DOHH2 (cell line): ENCODE measurements at regions not wholly inside any gene's neighbourhood (a gene's known extent, or its start where the extent isn't known, plus 50 kb on each side); places are given as distances from the start of the nearest gene placed in this dataset.

Experiments used
- H3F3A ChIP-seq: fragments of 200-600 bp; sonication (generic), shearing (Covaris generic); 2 replicates; pipeline ENCODE4 v1.6.0; 2016; ENCODE audit warnings: antibody characterized with exemption, mild to moderate bottlenecking; ENCODE audit not compliant: control insufficient read depth, insufficient read depth
- H3K27ac ChIP-seq: fragments of 200-600 bp; sonication (generic); 2 replicates; pipeline ENCODE4 v1.5.1; 2014; ENCODE audit warnings: low read depth, mild to moderate bottlenecking, low read length, moderate library complexity
- H3K27me3 ChIP-seq: fragments of 200-600 bp; sonication (generic); 2 replicates; pipeline ENCODE4 v1.6.1; 2014; ENCODE audit warnings: mild to moderate bottlenecking, low read length, mixed read lengths; ENCODE audit not compliant: control insufficient read depth
- H3K36me3 ChIP-seq: fragments of 200-600 bp; sonication (generic); 2 replicates; pipeline ENCODE4 v1.6.1; 2014; ENCODE audit warnings: mild to moderate bottlenecking, low read length, moderate library complexity, mixed read lengths; ENCODE audit not compliant: control insufficient read depth
- H3K4me1 ChIP-seq: fragments of 200-600 bp; sonication (generic); 2 replicates; pipeline ENCODE4 v1.6.1; 2014; ENCODE audit warnings: mild to moderate bottlenecking, low read length, mixed read lengths; ENCODE audit not compliant: control insufficient read depth
- H3K4me2 ChIP-seq: fragments of 200-600 bp; sonication (generic); 2 replicates; pipeline ENCODE4 v1.6.0; 2014; ENCODE audit warnings: mild to moderate bottlenecking, low read length, moderate library complexity
- H3K4me3 ChIP-seq: fragments of 200-600 bp; sonication (generic); 2 replicates; pipeline ENCODE4 v1.5.1; 2014; ENCODE audit warnings: mild to moderate bottlenecking, low read length, mixed read lengths
- H3K79me2 ChIP-seq: fragments of 200-600 bp; sonication (generic); 2 replicates; pipeline ENCODE4 v1.6.1; 2014; ENCODE audit warnings: mild to moderate bottlenecking, low read length, mixed read lengths; ENCODE audit not compliant: control insufficient read depth
- H3K9me2 ChIP-seq: fragments of 200-600 bp; sonication (generic); replicated peaks from 2 replicates; pipeline ENCODE4 v1.6.1; 2014; ENCODE audit warnings: mild to moderate bottlenecking, low read length, mixed read lengths; ENCODE audit not compliant: control insufficient read depth
- H3K9me3 ChIP-seq: fragments of 200-600 bp; sonication (generic); 2 replicates; pipeline ENCODE4 v1.6.1; 2014; ENCODE audit warnings: antibody characterized with exemption, low read length, mixed read lengths; ENCODE audit not compliant: control insufficient read depth, insufficient read depth
- H4K20me1 ChIP-seq: fragments of 200-600 bp; sonication (generic); 2 replicates; pipeline ENCODE4 v1.6.0; 2014; ENCODE audit warnings: low read depth, mild to moderate bottlenecking, antibody characterized with exemption, low read length, moderate library complexity; ENCODE audit not compliant: control insufficient read depth, insufficient read depth
- CTCF ChIP-seq: fragments of 200-600 bp; sonication (generic); IDR thresholded peaks from one replicate; pipeline ENCODE4 v1.5.1; 2014; ENCODE audit warnings: antibody characterized with exemption, mild to moderate bottlenecking, low read depth, low read length; ENCODE audit not compliant: poor library complexity, severe bottlenecking
- EZH2phosphoT487 ChIP-seq: fragments of 200-600 bp; sonication (generic); IDR thresholded peaks from 2 replicates; pipeline ENCODE4 v1.6.1; 2017; ENCODE audit warnings: borderline replicate concordance, mild to moderate bottlenecking, antibody characterized with exemption, low read length, moderate library complexity, mixed read lengths

GRCh38 chr3:141684758-141685157, 53.3 kb upstream of the RNF7 start:
- no peak overlapping the region for H3K4me3 ChIP-seq
- H3K27me3 ChIP-seq, result no peaks in the 10 kb centered on the region
- no peaks in the 10 kb centered on the region for H3K9me2 ChIP-seq
- H3F3A ChIP-seq, result peaks cover 9% of the 10 kb centered on the region
- TF ChIP-seq EZH2phosphoT487 (no peak), CTCF (no peak)
- H3K4me2 ChIP-seq, result no peak overlapping the region
- H3K9me3 ChIP-seq, result peaks cover 2% of the 10 kb centered on the region
- H4K20me1 ChIP-seq, result no peaks in the 10 kb centered on the region
- no peak overlapping the region for H3K27ac ChIP-seq
- peaks cover 28% of the 10 kb centered on the region for H3K4me1 ChIP-seq
- H3K36me3 ChIP-seq, result no peaks in the 10 kb centered on the region
- H3K79me2 ChIP-seq, result no peaks in the 10 kb centered on the region

GRCh38 chr3:141686466-141687291, 51.4 kb upstream of the RNF7 start:
- H3K4me3 ChIP-seq, result no peak overlapping the region
- H3K9me3 ChIP-seq, result no peaks in the 10 kb centered on the region
- no peaks in the 10 kb centered on the region for H3K79me2 ChIP-seq
- no peaks in the 10 kb centered on the region for H4K20me1 ChIP-seq
- H3K4me1 ChIP-seq, result peaks cover 17% of the 10 kb centered on the region
- 0 out of 2 replicates have a peak overlapping the region, but pooled peaks have one; percentile 7 for H3K4me2 ChIP-seq
- H3K27ac ChIP-seq, result no peak overlapping the region
- TF ChIP-seq EZH2phosphoT487 (no peak), CTCF (no peak)
- H3K9me2 ChIP-seq, result no peaks in the 10 kb centered on the region
- no peaks in the 10 kb centered on the region for H3K27me3 ChIP-seq
- no peaks in the 10 kb centered on the region for H3F3A ChIP-seq
- H3K36me3 ChIP-seq, result no peaks in the 10 kb centered on the region
